OCI-LY3 (cell line): ENCODE measurements at regions not wholly inside any gene's neighbourhood (a gene's known extent, or its start where the extent isn't known, plus 50 kb on each side); places are given as distances from the start of the nearest gene placed in this dataset.

ENCODE experiments used
- H2AFZ ChIP-seq: fragments of 200-600, 300-600 bp; shearing (Covaris generic); 2 replicates; pipeline ENCODE4 v1.6.0; 2014; ENCODE audit warnings: antibody characterized with exemption, low read depth, low read length
- H3K27ac ChIP-seq: fragments of 200-600, 300-600 bp; sonication (generic); 2 replicates; pipeline ENCODE4 v1.5.1; 2014; ENCODE audit warnings: mild to moderate bottlenecking, low read length, moderate library complexity, mixed read lengths
- H3K27me3 ChIP-seq: fragments of 200-600, 300-600 bp; sonication (generic); 2 replicates; pipeline ENCODE4 v1.6.1; 2014; ENCODE audit warnings: low read depth, low read length, mixed read lengths
- H3K36me3 ChIP-seq: fragments of 200-600, 300-600 bp; sonication (generic); replicated peaks from 2 replicates; pipeline ENCODE3; 2014; ENCODE audit warnings: low read depth, low read length, mixed read lengths
- H3K4me1 ChIP-seq: fragments of 300-600, 200-600 bp; sonication (generic); 2 replicates; pipeline ENCODE4 v1.6.1; 2014; ENCODE audit warnings: low read length, mixed read lengths
- H3K4me2 ChIP-seq: fragments of 200-600, 300-600 bp; sonication (generic); 2 replicates; pipeline ENCODE4 v1.6.1; 2014; ENCODE audit warnings: low read length, mixed read lengths
- H3K4me3 ChIP-seq: fragments of 300-600, 200-600 bp; sonication (generic); 2 replicates; pipeline ENCODE4 v1.5.1; 2014; ENCODE audit warnings: antibody characterized with exemption, mild to moderate bottlenecking, low read length, moderate library complexity
- H3K79me2 ChIP-seq: fragments of 300-600, 200-600 bp; shearing (Covaris generic); 2 replicates; pipeline ENCODE4 v1.6.1; 2014; ENCODE audit warnings: mild to moderate bottlenecking, low read length, mixed read lengths
- H3K9ac ChIP-seq: fragments of 300-600, 200-600 bp; shearing (Covaris generic); 2 replicates; pipeline ENCODE4 v1.6.0; 2014; ENCODE audit warnings: mild to moderate bottlenecking, low read length, moderate library complexity
- H3K9me3 ChIP-seq: fragments of 200-600, 300-600 bp; shearing (Covaris generic); 2 replicates; pipeline ENCODE4 v1.6.1; 2014; ENCODE audit warnings: low read length, mixed read lengths; ENCODE audit not compliant: insufficient read depth
- H4K20me1 ChIP-seq: fragments of 200-600, 300-600 bp; sonication (generic); 2 replicates; pipeline ENCODE4 v1.6.1; 2016; ENCODE audit warnings: low read length, mixed read lengths; ENCODE audit not compliant: insufficient read depth
- CTCF ChIP-seq: fragments of 200-600, 300-600 bp; sonication (generic); IDR thresholded peaks from 2 replicates; pipeline ENCODE4 v1.5.1; 2014; ENCODE audit warnings: antibody characterized with exemption, low read length, low read depth
- EZH2phosphoT487 ChIP-seq: fragments of 200-600 bp; shearing (Covaris generic); IDR thresholded peaks from 2 replicates; pipeline ENCODE4 v1.6.1; 2018; ENCODE audit warnings: antibody characterized with exemption, mixed run types, low read depth

GRCh38 chr18:10188971-10189810, 265.2 kb upstream of the APCDD1 start:
- no peak overlapping the region for H3K4me2 ChIP-seq
- H3K9me3 ChIP-seq = no peaks in the 10 kb centered on the region
- H3K4me3 ChIP-seq = no peak overlapping the region
- TF ChIP-seq CTCF = no peak
- TF ChIP-seq EZH2phosphoT487 = no peak
- H4K20me1 ChIP-seq = no peaks in the 10 kb centered on the region
- no peaks in the 10 kb centered on the region for H3K79me2 ChIP-seq
- H2AFZ ChIP-seq = no peak overlapping the region
- H3K27ac ChIP-seq = no peak overlapping the region
- no peaks in the 10 kb centered on the region for H3K36me3 ChIP-seq
- peaks cover 12% of the 10 kb centered on the region for H3K4me1 ChIP-seq
- H3K27me3 ChIP-seq = no peaks in the 10 kb centered on the region
- no peak overlapping the region for H3K9ac ChIP-seq

- no peaks in the 10 kb centered on the region for H3K36me3 ChIP-seq
- no peaks in the 10 kb centered on the region for H3K27me3 ChIP-seq
- TF ChIP-seq CTCF = no peak
- no peak for TF ChIP-seq EZH2phosphoT487
- no peaks in the 10 kb centered on the region for H3K9me3 ChIP-seq
- no peak overlapping the region for H3K9ac ChIP-seq
- no peak overlapping the region for H2AFZ ChIP-seq
- H3K4me3 ChIP-seq = no peak overlapping the region
- H4K20me1 ChIP-seq = no peaks in the 10 kb centered on the region
- H3K27ac ChIP-seq = no peak overlapping the region
- no peaks in the 10 kb centered on the region for H3K4me1 ChIP-seq
- no peaks in the 10 kb centered on the region for H3K79me2 ChIP-seq
- H3K4me2 ChIP-seq = no peak overlapping the region
These were observed 263.9 kb upstream of the APCDD1 start for GRCh38 chr18:10190564-10190963.

GRCh38 chr18:10193444-10193843, 261.0 kb upstream of the APCDD1 start:
- TF ChIP-seq CTCF = no peak
- no peak for TF ChIP-seq EZH2phosphoT487
- H4K20me1 ChIP-seq = no peaks in the 10 kb centered on the region
- H3K36me3 ChIP-seq = no peaks in the 10 kb centered on the region
- H3K9ac ChIP-seq = no peak overlapping the region
- H3K4me3 ChIP-seq = no peak overlapping the region
- no peak overlapping the region for H3K4me2 ChIP-seq
- H3K27me3 ChIP-seq = no peaks in the 10 kb centered on the region
- no peak overlapping the region for H2AFZ ChIP-seq
- no peaks in the 10 kb centered on the region for H3K4me1 ChIP-seq
- no peaks in the 10 kb centered on the region for H3K9me3 ChIP-seq
- no peaks in the 10 kb centered on the region for H3K79me2 ChIP-seq
- no peak overlapping the region for H3K27ac ChIP-seq

GRCh38 chr18:10194592-10194991, 259.8 kb upstream of the APCDD1 start:
- Histone ChIP-seq H3K27me3 (peaks cover 4% of the 10 kb centered on the region; the same call in 1 of the 2 replicates), H2AFZ (no peak overlapping the region), H4K20me1 (no peaks in the 10 kb centered on the region), H3K9me3 (no peaks in the 10 kb centered on the region), H3K36me3 (no peaks in the 10 kb centered on the region), H3K4me3 (no peak overlapping the region), H3K27ac (no peak overlapping the region), H3K4me1 (no peaks in the 10 kb centered on the region), H3K9ac (no peak overlapping the region), H3K4me2 (no peak overlapping the region), H3K79me2 (no peaks in the 10 kb centered on the region)
- no peak for TF ChIP-seq CTCF
- no peak for TF ChIP-seq EZH2phosphoT487
